PC-3 (cell line): ENCODE measurements at regions not wholly inside any gene's neighbourhood (a gene's known extent, or its start where the extent isn't known, plus 50 kb on each side); places are given as distances from the start of the nearest gene placed in this dataset.

Experiments used
- EZH2 ChIP-seq: fragments of 300-600 bp; sonication (generic); IDR thresholded peaks from one replicate; pipeline ENCODE4 v1.6.1; 2017; ENCODE audit warnings: antibody characterized with exemption, mild to moderate bottlenecking, low read length; ENCODE audit not compliant: unreplicated experiment
- EZH2phosphoT487 ChIP-seq: fragments of 300-600 bp; sonication (generic); IDR thresholded peaks from 2 replicates; pipeline ENCODE4 v1.6.1; 2018; ENCODE audit warnings: mild to moderate bottlenecking, antibody characterized with exemption, low read length, borderline replicate concordance
- TF ChIP-seq, protein P1 (sequence below): fragments of 300-600 bp; sonication (generic); conservative IDR thresholded peaks from 2 replicates; pipeline ENCODE4 v1.5.1; 2017; ENCODE audit warnings: antibody characterized with exemption, low read depth, mild to moderate bottlenecking, low read length

DNA sequence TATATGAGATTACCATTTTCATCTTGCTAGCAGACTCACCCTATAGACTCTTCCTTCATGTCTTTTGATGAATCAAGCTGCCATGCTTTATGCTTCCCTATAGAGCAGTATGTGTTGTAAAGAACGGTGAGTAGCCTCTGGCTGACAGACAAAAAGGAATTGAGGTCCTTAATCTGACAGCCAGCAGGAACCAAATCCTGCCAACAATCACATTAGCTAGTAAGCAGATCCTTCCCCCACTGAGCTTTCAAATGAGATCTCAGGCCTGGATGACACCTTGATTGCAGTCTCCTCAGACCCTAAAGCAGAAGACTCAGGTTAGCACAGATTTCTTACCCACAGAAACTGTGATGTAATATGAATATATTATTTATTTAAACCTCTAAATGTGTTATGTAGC, 577.0 kb downstream of the CDH11 start:
- TF ChIP-seq, protein P1, sequence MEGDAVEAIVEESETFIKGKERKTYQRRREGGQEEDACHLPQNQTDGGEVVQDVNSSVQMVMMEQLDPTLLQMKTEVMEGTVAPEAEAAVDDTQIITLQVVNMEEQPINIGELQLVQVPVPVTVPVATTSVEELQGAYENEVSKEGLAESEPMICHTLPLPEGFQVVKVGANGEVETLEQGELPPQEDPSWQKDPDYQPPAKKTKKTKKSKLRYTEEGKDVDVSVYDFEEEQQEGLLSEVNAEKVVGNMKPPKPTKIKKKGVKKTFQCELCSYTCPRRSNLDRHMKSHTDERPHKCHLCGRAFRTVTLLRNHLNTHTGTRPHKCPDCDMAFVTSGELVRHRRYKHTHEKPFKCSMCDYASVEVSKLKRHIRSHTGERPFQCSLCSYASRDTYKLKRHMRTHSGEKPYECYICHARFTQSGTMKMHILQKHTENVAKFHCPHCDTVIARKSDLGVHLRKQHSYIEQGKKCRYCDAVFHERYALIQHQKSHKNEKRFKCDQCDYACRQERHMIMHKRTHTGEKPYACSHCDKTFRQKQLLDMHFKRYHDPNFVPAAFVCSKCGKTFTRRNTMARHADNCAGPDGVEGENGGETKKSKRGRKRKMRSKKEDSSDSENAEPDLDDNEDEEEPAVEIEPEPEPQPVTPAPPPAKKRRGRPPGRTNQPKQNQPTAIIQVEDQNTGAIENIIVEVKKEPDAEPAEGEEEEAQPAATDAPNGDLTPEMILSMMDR, result no peak
- no peak for TF ChIP-seq EZH2phosphoT487
- no peak for TF ChIP-seq EZH2
